GM12874 (cell line): ENCODE measurements at regions not wholly inside any gene's neighbourhood (a gene's known extent, or its start where the extent isn't known, plus 50 kb on each side); places are given as distances from the start of the nearest gene placed in this dataset.

Experiments
- CTCF ChIP-seq: IDR thresholded peaks from 2 replicates; pipeline ENCODE4 v1.5.1; 2011; ENCODE audit warnings: low read depth, mild to moderate bottlenecking, control low read depth, low read length, moderate library complexity; ENCODE audit not compliant: insufficient read depth

- TF ChIP-seq CTCF = no peak
Observed at GRCh38 chr13:79846386-79846785, 365.4 kb downstream of the NDFIP2 start.

GRCh38 chr13:79837741-79838450, 356.9 kb downstream of the NDFIP2 start:
- TF ChIP-seq CTCF = no peak

- no peak for TF ChIP-seq CTCF
Observed at GRCh38 chr13:79834876-79835275, 353.9 kb downstream of the NDFIP2 start.

GRCh38 chr13:79833991-79834390, 353.0 kb downstream of the NDFIP2 start:
- TF ChIP-seq CTCF = no peak

- no peak for TF ChIP-seq CTCF
Observed at GRCh38 chr13:79831556-79831955, 350.6 kb downstream of the NDFIP2 start.

- no peak for TF ChIP-seq CTCF
Observed at GRCh38 chr13:79830945-79831344, 350.0 kb downstream of the NDFIP2 start.

GRCh38 chr13:79830426-79830825, 349.5 kb downstream of the NDFIP2 start:
- TF ChIP-seq CTCF = no peak
